Type B pancreatic cell (in vitro differentiated cells): ENCODE measurements at regions not wholly inside any gene's neighbourhood (a gene's known extent, or its start where the extent isn't known, plus 50 kb on each side); places are given as distances from the start of the nearest gene placed in this dataset.
"Not testable (repeated sequence)": the region's sequence is repeated elsewhere in the genome, so short reads cannot be mapped to it uniquely, and the experiment has no call there.

Experiments
- DNase-seq: peaks from one replicate; pipeline ENCODE4 v3.0.0; 2021; ENCODE audit warnings: mixed read lengths; ENCODE audit not compliant: unreplicated experiment; ENCODE audit errors: extremely low spot score
- H3K27ac Mint-ChIP-seq: 2 replicates; pipeline ENCODE4 v1.8.0; 2021; ENCODE audit warnings: mild to moderate bottlenecking, mixed read lengths
- H3K27me3 Mint-ChIP-seq: 2 replicates; pipeline ENCODE4 v1.8.0; 2021; ENCODE audit warnings: mixed read lengths
- H3K36me3 Mint-ChIP-seq: 2 replicates; pipeline ENCODE4 v1.8.0; 2021; ENCODE audit warnings: mixed read lengths
- H3K4me1 Mint-ChIP-seq: one replicate; pipeline ENCODE4 v1.8.0; 2021; ENCODE audit warnings: mixed read lengths; ENCODE audit not compliant: unreplicated experiment
- H3K4me3 Mint-ChIP-seq: 2 replicates; pipeline ENCODE4 v1.8.0; 2021; ENCODE audit warnings: mild to moderate bottlenecking, mixed read lengths
- H3K9me3 Mint-ChIP-seq: 2 replicates; pipeline ENCODE4 v1.8.0; 2021; ENCODE audit warnings: mixed read lengths
- CTCF ChIP-seq: fragments of 200-600 bp; sonication (generic); conservative IDR thresholded peaks from 2 replicates; pipeline ENCODE4 v1.5.0; 2021; ENCODE audit warnings: antibody characterized with exemption, mild to moderate bottlenecking

DNA sequence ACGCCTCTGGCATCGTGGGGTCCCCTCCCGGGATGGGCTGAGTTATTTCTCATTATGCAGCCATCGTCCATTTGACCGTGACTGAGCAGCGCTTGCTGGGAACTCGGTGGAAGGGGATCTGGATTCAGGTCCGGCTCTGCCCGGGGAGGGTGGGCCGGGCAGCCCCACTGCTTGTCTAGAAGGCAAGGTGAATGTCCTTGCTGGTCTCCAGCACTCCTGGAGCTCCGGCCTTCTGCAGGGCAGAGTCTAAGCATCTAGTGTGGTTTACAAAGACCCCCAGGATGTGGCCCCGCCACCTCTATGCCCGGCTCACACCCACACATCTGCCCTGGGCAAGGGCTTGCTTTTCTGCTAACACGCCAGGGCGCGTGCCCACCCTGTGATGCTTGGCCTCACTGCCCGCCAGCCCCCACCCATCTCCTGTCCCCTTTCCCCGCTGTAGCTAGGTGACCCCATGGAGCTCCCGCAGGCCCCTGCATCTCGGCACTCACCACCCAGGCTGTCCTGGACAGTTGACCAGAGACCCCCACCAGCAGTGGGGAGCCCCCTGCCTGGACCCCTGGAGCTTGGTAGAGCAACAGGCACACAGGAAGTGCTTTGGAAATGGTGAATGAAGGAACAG is 151.0 kb upstream of the CHST15 start:
- TF ChIP-seq CTCF, result no peak
- Mint-ChIP-seq H3K4me1 (no peaks in the 10 kb centered on the region), H3K27me3 (peaks cover 3% of the 10 kb centered on the region), H3K9me3 (no peaks in the 10 kb centered on the region), H3K36me3 (no peaks in the 10 kb centered on the region), H3K27ac (no peak overlapping the region), H3K4me3 (no peak overlapping the region)
- DNase-seq, result no peak

- Mint-ChIP-seq H3K4me1 (no peaks in the 10 kb centered on the region), H3K9me3 (no peaks in the 10 kb centered on the region), H3K36me3 (no peaks in the 10 kb centered on the region), H3K27ac (no peak overlapping the region), H3K4me3 (no peak overlapping the region), H3K27me3 (peaks cover 3% of the 10 kb centered on the region)
- no peak for TF ChIP-seq CTCF
- no peak for DNase-seq
Measured at GRCh38 chr10:124243702-124244121, 150.3 kb upstream of the CHST15 start.

DNA sequence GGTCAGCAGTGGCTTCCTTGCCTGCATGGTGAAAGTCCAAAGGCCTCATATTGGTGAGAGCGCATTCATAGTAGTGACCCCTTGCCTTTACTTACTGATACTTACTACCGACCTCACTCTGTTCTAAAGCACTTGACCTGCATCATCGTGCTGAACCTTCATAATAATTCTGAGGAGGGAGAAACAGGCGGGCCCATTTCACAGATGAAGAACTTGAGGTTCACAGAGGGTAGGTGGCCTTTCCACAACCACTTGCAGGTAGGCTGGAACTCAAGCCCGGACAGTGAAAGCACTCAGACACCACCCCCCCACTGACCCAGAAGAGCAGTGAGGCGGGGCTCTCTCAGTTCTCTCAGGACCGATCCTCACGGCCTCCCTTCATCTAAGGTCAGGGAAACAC is 149.4 kb upstream of the CHST15 start:
- Mint-ChIP-seq H3K4me1 (no peaks in the 10 kb centered on the region), H3K9me3 (no peaks in the 10 kb centered on the region), H3K27me3 (peaks cover 3% of the 10 kb centered on the region), H3K4me3 (no peak overlapping the region), H3K36me3 (no peaks in the 10 kb centered on the region), H3K27ac (no peak overlapping the region)
- DNase-seq, result no peak
- no peak for TF ChIP-seq CTCF

DNA sequence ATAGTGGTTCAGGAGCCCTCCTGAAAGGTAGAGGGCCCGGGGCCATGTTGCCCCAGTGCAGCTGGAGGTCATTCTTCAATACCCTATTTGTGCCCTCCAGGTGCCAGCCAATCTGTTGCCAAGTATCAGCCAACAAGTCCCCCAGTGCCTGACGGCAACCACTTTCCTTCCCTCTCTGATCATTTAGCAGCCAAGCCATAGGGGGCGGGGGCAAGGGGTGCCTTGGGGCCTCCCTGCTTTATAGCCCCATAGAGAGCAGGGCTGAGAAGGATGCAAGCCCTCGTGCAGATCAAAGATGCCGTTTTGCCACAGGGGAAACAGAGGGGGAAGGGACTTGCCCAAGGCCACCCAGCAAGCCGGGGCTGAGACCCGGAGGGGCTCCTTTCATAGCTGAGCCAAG is 149.0 kb upstream of the CHST15 start:
- no peak for TF ChIP-seq CTCF
- H3K9me3 Mint-ChIP-seq, result no peaks in the 10 kb centered on the region
- no peak for DNase-seq
- no peaks in the 10 kb centered on the region for H3K4me1 Mint-ChIP-seq
- no peaks in the 10 kb centered on the region for H3K36me3 Mint-ChIP-seq
- H3K27ac Mint-ChIP-seq, result no peak overlapping the region
- peaks cover 3% of the 10 kb centered on the region for H3K27me3 Mint-ChIP-seq
- H3K4me3 Mint-ChIP-seq, result no peak overlapping the region

- not testable (repeated sequence) for H3K9me3 Mint-ChIP-seq, H3K27me3 Mint-ChIP-seq, H3K27ac Mint-ChIP-seq, H3K4me1 Mint-ChIP-seq, H3K4me3 Mint-ChIP-seq, H3K36me3 Mint-ChIP-seq, DNase-seq
Measured at GRCh38 chr10:124241510-124241909, 148.1 kb upstream of the CHST15 start.

DNA sequence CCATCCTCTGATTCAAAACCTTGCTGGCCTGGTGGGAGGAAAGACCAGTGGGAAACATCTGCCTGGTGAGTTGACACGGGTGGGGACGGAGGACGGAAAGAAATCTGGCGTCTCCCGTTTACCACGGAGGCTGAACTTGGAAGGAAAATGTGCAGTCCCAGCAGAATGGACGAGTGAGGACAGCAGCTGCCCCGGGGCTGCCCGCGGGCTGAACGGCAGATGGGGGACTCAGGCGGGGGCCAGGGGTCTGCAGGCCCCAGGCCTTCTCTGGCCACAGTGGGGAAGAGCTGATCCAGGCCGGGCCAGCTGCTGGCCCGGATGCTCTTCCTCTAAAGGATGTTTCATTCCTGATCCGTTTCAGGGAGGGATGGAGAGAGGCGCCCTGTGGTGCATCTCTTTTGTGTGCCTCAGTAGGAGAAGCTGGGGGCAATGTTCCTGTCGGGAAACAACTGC is 147.5 kb upstream of the CHST15 start:
- Mint-ChIP-seq H3K9me3 (no peaks in the 10 kb centered on the region), H3K4me1 (no peaks in the 10 kb centered on the region), H3K27ac (no peak overlapping the region), H3K27me3 (peaks cover 3% of the 10 kb centered on the region), H3K4me3 (no peak overlapping the region), H3K36me3 (no peaks in the 10 kb centered on the region)
- no peak for TF ChIP-seq CTCF
- no peak for DNase-seq
